HK-2 (cell line): ENCODE measurements at regions not wholly inside any gene's neighbourhood (a gene's known extent, or its start where the extent isn't known, plus 50 kb on each side); places are given as distances from the start of the nearest gene placed in this dataset.
"Not testable (repeated sequence)": the region's sequence is repeated elsewhere in the genome, so short reads cannot be mapped to it uniquely, and the experiment has no call there.

ENCODE experiments used
- DNase-seq: peaks from one replicate; pipeline ENCODE4 v3.0.0-alpha.2; 2018; ENCODE audit not compliant: unreplicated experiment

DNA sequence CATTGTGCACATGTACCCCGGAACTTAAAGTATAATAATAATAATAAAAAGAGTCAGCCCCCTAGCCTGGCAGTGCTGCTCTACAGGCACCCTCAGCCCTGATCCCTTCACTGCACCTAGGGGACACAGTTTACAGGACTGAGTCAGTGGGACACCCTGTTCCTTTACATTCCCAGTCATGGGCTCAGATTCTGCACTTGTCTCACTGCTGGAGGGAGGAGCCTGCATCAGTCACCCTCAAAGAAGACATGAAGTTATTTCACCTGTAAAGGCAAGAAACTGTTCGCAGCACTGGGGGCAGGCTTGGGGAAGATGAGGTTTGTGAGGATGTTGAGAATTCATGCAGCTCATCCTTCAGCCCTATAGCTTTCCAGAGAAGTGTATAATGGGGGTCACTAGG lies 50.7 kb upstream of the VPREB1 start:
- no peak for DNase-seq

- DNase-seq: not testable (repeated sequence)
Measured at GRCh38 chr22:22193462-22193861, 51.1 kb upstream of the VPREB1 start.

DNA sequence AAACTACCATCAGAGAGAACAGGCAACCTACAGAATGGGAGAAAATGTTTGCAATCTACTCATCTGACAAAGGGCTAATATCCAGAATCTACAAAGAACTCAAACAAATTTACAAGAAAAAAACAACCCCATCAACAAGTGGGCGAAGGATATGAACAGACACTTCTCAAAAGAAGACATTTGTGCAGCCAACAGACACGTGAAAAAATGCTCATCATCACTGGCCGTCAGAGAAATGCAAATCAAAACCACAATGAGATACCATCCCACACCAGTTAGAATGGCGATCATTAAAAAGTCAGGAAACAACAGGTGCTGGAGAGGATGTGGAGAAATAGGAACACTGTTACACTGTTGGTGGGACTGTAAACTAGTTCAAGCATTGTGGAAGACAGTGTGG lies 51.6 kb upstream of the VPREB1 start:
- not testable (repeated sequence) for DNase-seq

- not testable (repeated sequence) for DNase-seq
Measured at GRCh38 chr22:22189796-22190195, 54.8 kb upstream of the VPREB1 start.

DNA sequence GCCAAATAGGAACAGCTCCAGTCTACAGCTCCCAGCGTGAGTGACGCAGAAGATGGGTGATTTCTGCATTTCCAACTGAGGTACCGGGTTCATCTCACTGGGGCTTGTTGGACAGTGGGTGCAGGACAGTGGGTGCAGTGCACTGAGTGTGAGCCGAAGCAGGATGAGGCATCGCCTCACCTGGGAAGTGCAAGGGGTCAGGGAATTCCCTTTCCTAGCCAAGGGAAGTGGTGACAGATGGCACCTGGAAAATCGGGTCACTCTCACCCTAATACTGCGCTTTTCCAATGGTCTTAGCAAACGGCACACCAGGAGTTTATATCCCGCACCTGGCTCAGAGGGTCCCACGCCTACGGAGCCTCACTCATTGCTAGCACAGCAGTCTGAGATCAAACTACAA lies 56.7 kb upstream of the VPREB1 start:
- not testable (repeated sequence) for DNase-seq

GRCh38 chr22:22187299-22187698 lies 57.3 kb upstream of the VPREB1 start:
- DNase-seq: no peak

GRCh38 chr22:22185844-22186499 lies 58.6 kb upstream of the VPREB1 start:
- DNase-seq: no peak

GRCh38 chr22:22185217-22185616 lies 59.4 kb upstream of the VPREB1 start:
- DNase-seq: no peak

- no peak for DNase-seq
Measured at GRCh38 chr22:22184277-22184807, 60.2 kb upstream of the VPREB1 start.

DNA sequence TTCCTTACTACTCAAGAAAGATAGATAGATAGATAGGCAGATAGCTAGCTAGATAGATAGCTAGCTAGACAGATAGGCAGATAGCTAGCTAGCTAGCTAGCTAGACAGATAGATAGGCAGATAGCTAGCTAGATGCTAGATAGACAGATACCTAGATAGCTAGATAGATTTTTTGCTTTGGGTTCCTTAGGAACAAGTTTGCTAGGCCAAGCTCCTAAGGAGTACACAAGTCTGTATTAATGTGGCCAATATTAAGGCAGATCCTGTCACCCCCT lies 61.7 kb upstream of the VPREB1 start:
- no peak for DNase-seq

DNA sequence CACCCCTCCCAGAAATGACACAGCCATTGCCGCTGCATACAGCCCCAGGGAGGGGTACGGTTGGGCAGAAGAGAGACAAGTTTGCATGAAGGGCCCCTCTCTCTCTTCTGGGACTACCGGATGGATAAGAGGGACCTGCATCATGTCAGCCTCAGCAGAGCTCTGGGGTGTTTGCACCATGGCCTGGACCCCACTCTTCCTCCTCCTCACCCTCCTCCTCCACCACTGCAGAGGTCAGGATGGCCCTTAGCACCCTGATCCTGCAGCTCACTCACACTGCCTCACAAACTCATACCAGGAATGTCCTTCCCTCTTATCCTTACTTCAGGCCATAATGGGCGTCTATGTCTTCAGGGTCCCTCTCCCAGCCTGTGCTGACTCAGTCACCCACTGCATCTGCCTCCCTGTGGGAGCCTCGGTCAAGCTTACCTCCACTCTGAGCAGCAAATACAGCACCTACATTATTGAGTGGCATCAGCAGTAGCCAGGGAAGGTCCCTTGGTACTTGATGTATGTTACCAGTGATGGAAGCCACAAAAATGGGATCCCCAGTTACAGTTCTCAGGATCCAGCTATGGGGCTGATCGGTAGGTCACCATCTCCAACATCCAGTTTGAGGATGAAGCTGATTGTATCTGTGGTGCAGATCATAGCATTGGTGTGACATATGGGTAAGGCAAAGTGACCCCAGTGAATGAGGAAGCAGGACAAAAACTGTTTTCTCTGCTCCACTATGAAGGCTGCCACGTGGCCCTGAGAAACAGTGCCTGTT lies 62.2 kb upstream of the VPREB1 start:
- DNase-seq: no peak

- peak; percentile 33 for DNase-seq
Measured at GRCh38 chr22:22181341-22181850, 63.2 kb upstream of the VPREB1 start.

- DNase-seq: no peak
Measured at GRCh38 chr22:22180738-22181285, 63.8 kb upstream of the VPREB1 start.

DNA sequence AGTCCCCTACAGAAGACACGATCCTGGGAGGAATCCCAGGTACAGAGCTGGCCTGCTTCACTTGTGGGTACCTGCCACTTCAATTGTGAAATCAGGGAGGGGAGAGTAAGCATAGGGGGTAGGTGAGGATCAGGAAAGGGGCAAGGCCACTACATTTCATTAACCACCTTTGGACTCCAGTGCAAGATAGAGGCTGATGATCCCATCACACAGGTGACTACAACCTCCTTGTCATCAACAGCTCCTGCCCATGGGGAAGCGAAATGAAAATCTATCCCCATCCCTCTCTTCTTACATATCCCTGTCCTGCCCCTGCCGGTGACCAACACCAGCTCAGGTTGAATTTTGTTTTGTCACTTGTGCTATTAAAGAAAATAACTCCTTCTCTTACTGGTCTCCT lies 64.7 kb upstream of the VPREB1 start:
- DNase-seq: no peak

DNA sequence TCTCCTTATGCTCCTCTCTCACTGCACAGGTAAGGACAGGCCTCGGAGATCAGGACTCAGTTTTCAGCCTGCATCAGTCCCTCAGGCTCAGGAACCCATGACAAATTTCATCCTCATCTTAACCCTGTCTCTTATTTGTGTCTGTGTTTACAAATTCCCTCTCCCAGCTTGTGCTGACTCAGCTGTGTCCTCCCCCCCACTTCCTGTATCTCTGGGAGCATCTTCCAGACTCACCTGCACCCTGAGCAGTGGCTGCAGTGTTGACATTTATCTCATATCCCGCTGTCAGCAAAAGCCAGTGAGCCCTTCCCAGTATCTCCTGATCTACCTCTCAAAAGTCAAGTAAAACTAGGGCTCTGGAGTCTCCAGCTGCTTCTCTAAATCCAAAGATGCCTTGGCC lies 65.6 kb upstream of the VPREB1 start:
- DNase-seq: no peak

- DNase-seq: no peak
Measured at GRCh38 chr22:22178355-22178965, 66.1 kb upstream of the VPREB1 start.

DNA sequence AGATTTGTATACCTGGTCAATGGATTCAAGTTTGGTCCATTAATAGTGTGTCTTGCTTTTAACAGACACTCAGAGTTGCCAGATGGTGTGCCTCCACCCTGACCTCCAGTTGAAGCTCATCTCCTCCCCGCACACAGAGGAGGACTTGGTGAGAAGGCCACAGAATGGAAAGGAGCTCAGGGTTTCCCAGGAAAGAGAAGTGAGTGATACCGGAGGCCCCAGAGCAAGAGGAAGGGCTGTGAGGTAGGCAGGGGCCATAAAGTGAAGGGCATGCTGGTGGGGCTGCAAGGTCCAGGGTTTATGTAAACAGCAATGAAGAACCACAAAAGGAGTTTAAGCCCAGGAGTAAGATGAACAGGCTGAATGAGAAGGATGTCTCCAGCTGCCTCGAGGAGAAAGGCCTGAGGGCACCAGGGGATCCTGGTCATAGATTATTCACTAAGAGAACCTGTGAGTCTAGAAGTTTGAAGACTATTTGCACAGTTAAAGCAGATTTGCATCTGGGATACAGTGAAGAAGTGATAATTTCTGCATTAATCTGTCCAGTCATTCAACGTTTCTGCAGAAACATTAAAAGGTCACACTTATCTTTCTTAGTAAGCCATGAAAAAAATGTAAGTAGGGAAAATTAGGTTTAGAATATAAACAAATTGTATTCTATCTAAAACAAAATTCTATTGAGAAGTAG lies 67.5 kb upstream of the VPREB1 start:
- DNase-seq: no peak

- not testable (repeated sequence) for DNase-seq
Measured at GRCh38 chr22:22172896-22173628, 71.5 kb upstream of the VPREB1 start.

- peak; percentile 33 for DNase-seq
Measured at GRCh38 chr22:22171357-22172218, 73.0 kb upstream of the VPREB1 start.

GRCh38 chr22:22169923-22170322 lies 74.7 kb upstream of the VPREB1 start:
- no peak for DNase-seq
